GM23248 (cell line): ENCODE measurements at regions not wholly inside any gene's neighbourhood (a gene's known extent, or its start where the extent isn't known, plus 50 kb on each side); places are given as distances from the start of the nearest gene placed in this dataset.

Experiments
- DNase-seq: peaks from one replicate; pipeline ENCODE4 v3.0.0-alpha.2; 2015
- H2AFZ ChIP-seq: fragments of 200-600 bp; sonication (generic); 2 replicates; pipeline ENCODE4 v1.6.1; 2016; ENCODE audit warnings: antibody characterized with exemption
- H3F3A ChIP-seq: fragments of 200-600 bp; sonication (generic); 2 replicates; pipeline ENCODE4 v1.6.1; 2016; ENCODE audit warnings: mild to moderate bottlenecking, antibody characterized with exemption, mixed run types; ENCODE audit not compliant: insufficient read depth
- H3K27ac ChIP-seq: fragments of 200-600 bp; sonication (generic); 2 replicates; pipeline ENCODE4 v1.5.1; 2016; ENCODE audit warnings: mild to moderate bottlenecking
- H3K27me3 ChIP-seq: fragments of 200-600 bp; sonication (generic); replicated peaks from 2 replicates; pipeline ENCODE4 v1.6.1; 2016; ENCODE audit warnings: mild to moderate bottlenecking; ENCODE audit not compliant: insufficient read depth
- H3K36me3 ChIP-seq: fragments of 200-600 bp; sonication (generic); 2 replicates; pipeline ENCODE4 v1.6.1; 2016; ENCODE audit warnings: low read depth, mild to moderate bottlenecking
- H3K4me1 ChIP-seq: fragments of 200-600 bp; sonication (generic); 2 replicates; pipeline ENCODE4 v1.6.1; 2016; ENCODE audit warnings: mild to moderate bottlenecking; ENCODE audit not compliant: insufficient read depth
- H3K4me2 ChIP-seq: fragments of 200-600 bp; sonication (generic); one replicate; pipeline ENCODE4 v1.6.1; 2016; ENCODE audit warnings: mild to moderate bottlenecking; ENCODE audit not compliant: unreplicated experiment
- H3K4me3 ChIP-seq: fragments of 200-600 bp; sonication (generic); 2 replicates; pipeline ENCODE4 v1.5.1; 2016; ENCODE audit warnings: mild to moderate bottlenecking
- H3K79me2 ChIP-seq: fragments of 200-600 bp; sonication (generic); 2 replicates; pipeline ENCODE4 v1.6.1; 2016; ENCODE audit warnings: mild to moderate bottlenecking; ENCODE audit not compliant: insufficient read depth
- H3K9ac ChIP-seq: fragments of 200-600 bp; sonication (generic); 2 replicates; pipeline ENCODE4 v1.6.1; 2016; ENCODE audit warnings: mild to moderate bottlenecking
- H3K9me2 ChIP-seq: fragments of 200-600 bp; sonication (generic); 2 replicates; pipeline ENCODE4 v1.6.1; 2016; ENCODE audit warnings: mixed run types, mild to moderate bottlenecking, moderate library complexity; ENCODE audit not compliant: insufficient read depth
- H3K9me3 ChIP-seq: fragments of 200-600 bp; sonication (generic); one replicate; pipeline ENCODE4 v1.6.1; 2017; ENCODE audit warnings: low read depth
- H4K20me1 ChIP-seq: fragments of 200-600 bp; sonication (generic); 2 replicates; pipeline ENCODE4 v1.6.0; 2016; ENCODE audit not compliant: insufficient read depth
- EZH2 ChIP-seq: fragments of 200-600 bp; sonication (generic); IDR thresholded peaks from 2 replicates; pipeline ENCODE4 v1.6.1; 2018; ENCODE audit warnings: antibody characterized with exemption, mild to moderate bottlenecking; ENCODE audit not compliant: insufficient read depth, poor library complexity, severe bottlenecking
- EZH2phosphoT487 ChIP-seq: fragments of 200-600 bp; sonication (generic); IDR thresholded peaks from 2 replicates; pipeline ENCODE4 v1.6.1; 2018; ENCODE audit warnings: antibody characterized with exemption, moderate library complexity, mild to moderate bottlenecking, low read depth; ENCODE audit not compliant: insufficient read depth
- WGBS, 2 experiments: methylation state at CpG; one replicate each; pipeline ENCODE4 v1.1.6; 2015 to 2017; ENCODE audit warnings: low lambda C conversion rate in 2 of 2, low coverage in 1 of 2; ENCODE audit errors: missing lambda C conversion rate in 2 of 2; 5-methylcytosine and 5-hydroxymethylcytosine counted together
- in situ Hi-C: fragments of 300-500 bp; cut with MboI; formaldehyde crosslinking; loops from 2 replicates; pipeline ENCODE4 v1.15.0; 2020

- DNase-seq, result no peak
- Histone ChIP-seq H3K9me3 (no peaks in the 10 kb centered on the region), H3K4me1 (0 out of 2 replicates have a peak, but pooled peaks cover 6% of the 10 kb centered on the region), H3K27ac (no peak overlapping the region), H3K4me3 (no peak overlapping the region), H2AFZ (no peak overlapping the region), H3K9me2 (no peaks in the 10 kb centered on the region), H3F3A (no peaks in the 10 kb centered on the region), H3K79me2 (no peaks in the 10 kb centered on the region), H3K9ac (no peak overlapping the region), H3K36me3 (no peaks in the 10 kb centered on the region), H4K20me1 (no peaks in the 10 kb centered on the region), H3K27me3 (peaks cover 22% of the 10 kb centered on the region; the same call in 1 of the 2 replicates), H3K4me2 (no peak overlapping the region)
- in situ Hi-C loops, result no loop called here
- no peak for TF ChIP-seq EZH2
- TF ChIP-seq EZH2phosphoT487, result no peak
- 74 to 82% methylated on average over 3 of the region's 3 CpGs for WGBS, 2 experiments
Measured at GRCh38 chr15:70428211-70428822, 330.6 kb upstream of the TLE3 start.

- Histone ChIP-seq H2AFZ (no peak overlapping the region), H3K27ac (no peak overlapping the region), H3K9ac (no peak overlapping the region), H3K79me2 (no peaks in the 10 kb centered on the region), H4K20me1 (no peaks in the 10 kb centered on the region), H3F3A (no peaks in the 10 kb centered on the region), H3K4me1 (0 out of 2 replicates have a peak, but pooled peaks cover 6% of the 10 kb centered on the region), H3K4me2 (no peak overlapping the region), H3K27me3 (peaks cover 25% of the 10 kb centered on the region; the same call in 1 of the 2 replicates), H3K4me3 (no peak overlapping the region), H3K36me3 (no peaks in the 10 kb centered on the region), H3K9me2 (no peaks in the 10 kb centered on the region), H3K9me3 (no peaks in the 10 kb centered on the region)
- TF ChIP-seq EZH2phosphoT487 (no peak), EZH2 (no peak)
- in situ Hi-C loops, result no loop called here
- DNase-seq, result no peak
- 76 to 85% methylated on average over 11 of the region's 11 CpGs for WGBS, 2 experiments
Measured at GRCh38 chr15:70427167-70428120, 329.7 kb upstream of the TLE3 start.

- 0 out of 2 replicates have a peak, but pooled peaks cover 6% of the 10 kb centered on the region for H3K4me1 ChIP-seq
- H3K4me3 ChIP-seq, result no peak overlapping the region
- H3K9ac ChIP-seq, result no peak overlapping the region
- H3K9me2 ChIP-seq, result no peaks in the 10 kb centered on the region
- WGBS, 2 experiments, result 82 to 85% methylated on average over 17 of the region's 17 CpGs
- H3K9me3 ChIP-seq, result no peaks in the 10 kb centered on the region
- TF ChIP-seq EZH2, result no peak
- TF ChIP-seq EZH2phosphoT487, result no peak
- no peaks in the 10 kb centered on the region for H3K79me2 ChIP-seq
- no peak overlapping the region for H3K4me2 ChIP-seq
- peak; percentile 53 for DNase-seq
- H3F3A ChIP-seq, result no peaks in the 10 kb centered on the region
- peaks cover 32% of the 10 kb centered on the region for H3K27me3 ChIP-seq
- no peaks in the 10 kb centered on the region for H3K36me3 ChIP-seq
- in situ Hi-C loops, result no loop called here
- no peak overlapping the region for H2AFZ ChIP-seq
- H3K27ac ChIP-seq, result no peak overlapping the region
- H4K20me1 ChIP-seq, result no peaks in the 10 kb centered on the region
Measured at GRCh38 chr15:70426096-70426821, 328.5 kb upstream of the TLE3 start.

GRCh38 chr15:70424937-70425411, 327.3 kb upstream of the TLE3 start:
- H3K4me2 ChIP-seq, result no peak overlapping the region
- H3K79me2 ChIP-seq, result no peaks in the 10 kb centered on the region
- no peak for DNase-seq
- no peak overlapping the region for H3K9ac ChIP-seq
- H3K9me2 ChIP-seq, result no peaks in the 10 kb centered on the region
- peaks cover 43% of the 10 kb centered on the region for H3K27me3 ChIP-seq
- 0 out of 2 replicates have a peak, but pooled peaks cover 6% of the 10 kb centered on the region for H3K4me1 ChIP-seq
- no peaks in the 10 kb centered on the region for H3K36me3 ChIP-seq
- 40 to 41% methylated on average over 4 of the region's 4 CpGs for WGBS, 2 experiments
- no peaks in the 10 kb centered on the region for H3F3A ChIP-seq
- no peak overlapping the region for H3K27ac ChIP-seq
- no peak overlapping the region for H2AFZ ChIP-seq
- H4K20me1 ChIP-seq, result no peaks in the 10 kb centered on the region
- no peaks in the 10 kb centered on the region for H3K9me3 ChIP-seq
- in situ Hi-C loops, result no loop called here
- no peak overlapping the region for H3K4me3 ChIP-seq
- TF ChIP-seq EZH2, result no peak
- TF ChIP-seq EZH2phosphoT487, result no peak
